Breast epithelium (tissue), 4 donors: ENCODE measurements at regions not wholly inside any gene's neighbourhood (a gene's known extent, or its start where the extent isn't known, plus 50 kb on each side); places are given as distances from the start of the nearest gene placed in this dataset.
A peak's percentile ranks its signal among the peaks of the same experiment; 100 is the strongest.

ENCODE experiments used
- DNase-seq, 2 donors: peaks; one replicate each; pipeline ENCODE4 v3.0.0-alpha.2; 2019; ENCODE audit warnings: low spot score in 2 of 2
- H3K27ac ChIP-seq, 2 donors: fragments of 200-600 bp; sonication (generic) in 1 of 2; one replicate each; pipeline ENCODE4 v1.5.1; 2016 to 2019; ENCODE audit warnings: mild to moderate bottlenecking in 1 of 2
- H3K27me3 ChIP-seq, 2 donors: fragments of 200-600 bp; sonication (generic) in 1 of 2; one replicate each; pipeline versions ENCODE4 v1.5.1 to v1.6.0; 2017 to 2019; ENCODE audit warnings: control low read depth in 1 of 2, mild to moderate bottlenecking in 1 of 2
- H3K36me3 ChIP-seq: fragments of 200-600 bp; one replicate; pipeline ENCODE4 v1.5.1; 2019
- H3K4me1 ChIP-seq, 2 donors: fragments of 200-600 bp; sonication (generic); one replicate each; pipeline ENCODE4 v1.5.1; 2016 to 2019; ENCODE audit warnings: control low read depth in 1 of 2
- H3K4me3 ChIP-seq, 3 donors: fragments of 200-600 bp; sonication (generic); 1 replicate in 2 of 3; 2 replicates in 1 of 3; pipeline ENCODE4 v1.5.1; 2016 to 2019; ENCODE audit warnings: mild to moderate bottlenecking in 3 of 3, moderate library complexity in 2 of 3
- H3K9me3 ChIP-seq, 2 donors: fragments of 200-600 bp; sonication (generic) in 1 of 2; one replicate each; pipeline ENCODE4 v1.5.1; 2016 to 2019; ENCODE audit warnings: control low read depth in 1 of 2
- CTCF ChIP-seq, 3 donors: fragments of 450-650 bp; IDR thresholded peaks; one replicate each; pipeline ENCODE4 v1.5.1; 2016 to 2017; ENCODE audit warnings: antibody characterized with exemption in 3 of 3, mild to moderate bottlenecking in 3 of 3, moderate library complexity in 3 of 3
- POLR2A ChIP-seq: fragments of 450-650 bp; IDR thresholded peaks from one replicate; pipeline ENCODE4 v1.6.1; 2016; ENCODE audit warnings: antibody characterized with exemption, mild to moderate bottlenecking, moderate library complexity
- POLR2AphosphoS5 ChIP-seq, 3 donors: sonication (generic); formaldehyde crosslinking; IDR thresholded peaks; one replicate each; pipeline ENCODE4 v1.6.1; 2017; ENCODE audit warnings: antibody characterized with exemption in 3 of 3
- intact Hi-C: fragments of 100-400 bp; cut with DNase I; formaldehyde crosslinking; loops from one replicate; pipeline ENCODE4 v1.15.1; 2023; ENCODE audit warnings: low total_unique reads

GRCh38 chr18:44599412-44599811, 81.3 kb upstream of the SETBP1 start:
- Histone ChIP-seq H3K27me3 (no peaks in the 10 kb centered on the region), H3K4me1 (peaks cover 0 to 4% of the 10 kb centered on the region in 2 donors), H3K4me3 (no peak overlapping the region), H3K36me3 (no peaks in the 10 kb centered on the region), H3K9me3 (no peaks in the 10 kb centered on the region), H3K27ac (peak overlapping the region in 1 of 2 donors; percentile 40)
- peak in 1 of 2 donors; percentile 50 for DNase-seq
- TF ChIP-seq POLR2A (no peak), CTCF (IDR thresholded peaks at IDR 0.05) (no peak), POLR2AphosphoS5 (IDR thresholded peaks at IDR 0.05) (no peak)
- intact Hi-C loops, result no loop called here

GRCh38 chr18:44601447-44601846, 79.2 kb upstream of the SETBP1 start:
- Histone ChIP-seq H3K4me1 (no peaks in the 10 kb centered on the region), H3K27ac (no peak overlapping the region), H3K9me3 (no peaks in the 10 kb centered on the region), H3K4me3 (no peak overlapping the region), H3K27me3 (no peaks in the 10 kb centered on the region), H3K36me3 (no peaks in the 10 kb centered on the region)
- intact Hi-C loops, result no loop called here
- no peak for TF ChIP-seq POLR2A
- TF ChIP-seq POLR2AphosphoS5 (IDR thresholded peaks at IDR 0.05), result no peak
- TF ChIP-seq CTCF (IDR thresholded peaks at IDR 0.05), result no peak
- DNase-seq, result no peak

- no peaks in the 10 kb centered on the region for H3K36me3 ChIP-seq
- TF ChIP-seq POLR2A (no peak), CTCF (IDR thresholded peaks at IDR 0.05) (no peak), POLR2AphosphoS5 (IDR thresholded peaks at IDR 0.05) (no peak)
- no peaks in the 10 kb centered on the region for H3K9me3 ChIP-seq
- no peaks in the 10 kb centered on the region for H3K27me3 ChIP-seq
- DNase-seq, result no peak
- no peaks in the 10 kb centered on the region for H3K4me1 ChIP-seq
- no peak overlapping the region for H3K4me3 ChIP-seq
- intact Hi-C loops, result no loop called here
- H3K27ac ChIP-seq, result no peak overlapping the region
Measured at GRCh38 chr18:44602380-44602779, 78.3 kb upstream of the SETBP1 start.

- intact Hi-C loops, result no loop called here
- TF ChIP-seq CTCF (IDR thresholded peaks at IDR 0.05) (no peak), POLR2A (no peak), POLR2AphosphoS5 (IDR thresholded peaks at IDR 0.05) (no peak)
- Histone ChIP-seq H3K36me3 (no peaks in the 10 kb centered on the region), H3K4me3 (no peak overlapping the region), H3K4me1 (no peaks in the 10 kb centered on the region), H3K9me3 (no peaks in the 10 kb centered on the region), H3K27ac (no peak overlapping the region), H3K27me3 (no peaks in the 10 kb centered on the region)
- no peak for DNase-seq
Measured at GRCh38 chr18:44602845-44603244, 77.8 kb upstream of the SETBP1 start.

- Histone ChIP-seq H3K4me3 (no peak overlapping the region), H3K27ac (no peak overlapping the region), H3K9me3 (no peaks in the 10 kb centered on the region), H3K27me3 (no peaks in the 10 kb centered on the region), H3K4me1 (no peaks in the 10 kb centered on the region), H3K36me3 (no peaks in the 10 kb centered on the region)
- DNase-seq, result no peak
- intact Hi-C loops, result no loop called here
- TF ChIP-seq POLR2A (no peak), CTCF (IDR thresholded peaks at IDR 0.05) (no peak), POLR2AphosphoS5 (IDR thresholded peaks at IDR 0.05) (no peak)
Measured at GRCh38 chr18:44609181-44609941, 71.3 kb upstream of the SETBP1 start.
